IPS-18a (cell line): ENCODE measurements at regions not wholly inside any gene's neighbourhood (a gene's known extent, or its start where the extent isn't known, plus 50 kb on each side); places are given as distances from the start of the nearest gene placed in this dataset.

Experiments used
- H3K27ac ChIP-seq: one replicate; pipeline ENCODE4 v1.5.1; 2013; ENCODE audit warnings: low read length
- H3K27me3 ChIP-seq: one replicate; pipeline ENCODE4 v1.6.1; 2013; ENCODE audit warnings: mild to moderate bottlenecking, low read length; ENCODE audit not compliant: control insufficient read depth, insufficient read depth
- H3K36me3 ChIP-seq: one replicate; pipeline ENCODE4 v1.6.1; 2013; ENCODE audit warnings: low read depth, low read length; ENCODE audit not compliant: control insufficient read depth
- H3K4me1 ChIP-seq: one replicate; pipeline ENCODE4 v1.6.1; 2013; ENCODE audit warnings: low read depth, low read length; ENCODE audit not compliant: control insufficient read depth
- H3K4me3 ChIP-seq: one replicate; pipeline ENCODE4 v1.5.1; 2013; ENCODE audit warnings: low read length
- H3K9ac ChIP-seq: one replicate; pipeline ENCODE4 v1.6.1; 2013; ENCODE audit warnings: mild to moderate bottlenecking, low read length, moderate library complexity
- H3K9me3 ChIP-seq: one replicate; pipeline ENCODE4 v1.6.1; 2013; ENCODE audit warnings: low read depth, low read length; ENCODE audit not compliant: control insufficient read depth

DNA sequence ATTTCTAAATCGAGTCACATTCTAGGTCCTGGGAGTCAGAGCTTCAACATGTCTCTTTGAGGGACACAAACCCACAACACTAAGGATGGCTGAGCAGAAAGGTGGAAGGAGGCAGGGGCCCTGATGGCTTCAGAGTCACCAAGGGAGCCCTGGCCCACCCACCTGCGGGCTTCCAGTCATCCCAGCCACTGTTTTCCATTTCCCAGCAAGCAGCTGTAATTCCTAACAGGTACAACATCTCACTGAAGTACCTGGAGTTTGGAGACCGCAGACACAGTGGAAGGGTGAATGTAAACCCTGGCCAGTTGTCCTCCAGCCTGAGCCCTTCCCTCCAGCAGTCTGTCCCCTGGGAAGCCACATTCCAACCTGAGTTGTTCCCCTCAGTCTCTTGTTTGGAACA is 562.8 kb downstream of the TBC1D22A start:
- no peaks in the 10 kb centered on the region for H3K36me3 ChIP-seq
- H3K9ac ChIP-seq, result no peak overlapping the region
- H3K4me3 ChIP-seq, result no peak overlapping the region
- H3K9me3 ChIP-seq, result peaks cover 71% of the 10 kb centered on the region
- H3K4me1 ChIP-seq, result no peaks in the 10 kb centered on the region
- no peak overlapping the region for H3K27ac ChIP-seq
- no peaks in the 10 kb centered on the region for H3K27me3 ChIP-seq

DNA sequence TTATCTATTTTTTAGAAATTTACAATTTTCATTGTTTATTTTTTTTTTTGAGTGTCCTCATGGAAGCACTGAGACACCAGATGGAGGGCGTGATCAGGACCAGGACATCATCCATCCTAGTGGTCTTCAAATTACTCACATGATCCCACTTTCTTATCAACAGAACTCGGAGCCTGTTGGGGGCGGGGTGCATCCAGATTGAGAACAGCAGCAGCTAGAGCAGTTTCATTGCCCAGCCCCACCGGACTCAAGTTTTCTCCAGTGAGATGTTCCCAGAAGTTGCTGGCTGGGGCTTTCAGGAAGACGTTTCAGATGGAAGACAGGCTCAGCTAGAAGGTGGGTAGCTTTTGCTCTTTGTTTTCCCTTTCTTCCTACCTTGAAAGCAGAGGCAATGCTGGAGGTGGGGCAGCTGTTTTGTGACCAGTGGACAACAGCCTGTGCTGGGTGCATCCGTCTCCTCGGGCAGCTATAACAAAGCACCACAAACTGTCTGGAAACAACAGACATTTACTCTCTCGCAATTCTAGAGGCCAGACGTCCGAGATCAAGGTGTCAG is 562.1 kb downstream of the TBC1D22A start:
- Histone ChIP-seq H3K4me3 (no peak overlapping the region), H3K9ac (no peak overlapping the region), H3K9me3 (peaks cover 68% of the 10 kb centered on the region), H3K27me3 (no peaks in the 10 kb centered on the region), H3K27ac (no peak overlapping the region), H3K4me1 (no peaks in the 10 kb centered on the region), H3K36me3 (no peaks in the 10 kb centered on the region)

- Histone ChIP-seq H3K27me3 (no peaks in the 10 kb centered on the region), H3K4me1 (no peaks in the 10 kb centered on the region), H3K9me3 (peaks cover 68% of the 10 kb centered on the region), H3K36me3 (no peaks in the 10 kb centered on the region), H3K9ac (no peak overlapping the region), H3K4me3 (no peak overlapping the region), H3K27ac (no peak overlapping the region)
Observed at GRCh38 chr22:47323518-47323917, 561.1 kb downstream of the TBC1D22A start.

DNA sequence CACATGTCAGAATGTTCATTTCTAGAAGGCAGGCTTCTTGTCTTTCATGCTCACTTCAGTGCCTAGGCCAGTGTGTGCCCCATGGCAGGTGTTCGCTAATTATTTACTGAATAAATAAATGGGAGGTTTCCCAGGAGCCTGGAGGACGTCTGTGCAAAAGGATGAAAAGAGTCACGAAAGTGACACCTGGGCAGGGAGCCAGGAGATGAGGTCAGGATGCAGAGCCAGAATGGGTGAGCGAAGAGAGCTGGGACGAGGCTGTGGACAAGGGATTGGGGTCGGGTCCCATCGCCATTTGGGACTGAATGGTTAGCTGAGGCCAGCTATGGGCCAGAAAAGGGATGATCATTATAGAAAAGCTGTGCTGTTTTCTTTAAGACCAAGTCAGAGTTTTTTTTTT is 560.4 kb downstream of the TBC1D22A start:
- no peaks in the 10 kb centered on the region for H3K4me1 ChIP-seq
- no peak overlapping the region for H3K9ac ChIP-seq
- H3K27ac ChIP-seq, result no peak overlapping the region
- no peaks in the 10 kb centered on the region for H3K27me3 ChIP-seq
- peaks cover 72% of the 10 kb centered on the region for H3K9me3 ChIP-seq
- H3K4me3 ChIP-seq, result no peak overlapping the region
- H3K36me3 ChIP-seq, result no peaks in the 10 kb centered on the region

DNA sequence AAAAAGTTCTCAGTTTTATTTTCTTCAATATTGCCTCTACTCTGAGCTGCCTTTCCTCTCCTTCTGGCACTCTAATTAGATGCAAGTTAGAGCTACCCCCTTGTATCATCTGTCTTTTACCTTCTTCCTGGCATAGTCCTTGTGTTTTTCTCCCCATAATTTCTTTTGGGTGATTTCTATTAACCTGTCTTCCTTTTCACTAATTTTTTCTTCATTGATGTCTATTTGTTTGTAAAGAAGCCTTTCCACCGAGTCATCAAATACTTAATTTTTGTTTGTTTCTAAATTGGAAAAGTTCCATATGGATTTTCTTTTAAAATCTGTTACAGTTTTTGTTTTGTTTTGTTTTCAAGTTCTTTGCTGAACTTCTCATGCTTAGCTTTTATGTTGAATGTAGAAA is 558.1 kb downstream of the TBC1D22A start:
- Histone ChIP-seq H3K9me3 (peaks cover 76% of the 10 kb centered on the region), H3K27ac (no peak overlapping the region), H3K4me3 (no peak overlapping the region), H3K27me3 (no peaks in the 10 kb centered on the region), H3K9ac (no peak overlapping the region), H3K4me1 (no peaks in the 10 kb centered on the region), H3K36me3 (no peaks in the 10 kb centered on the region)

DNA sequence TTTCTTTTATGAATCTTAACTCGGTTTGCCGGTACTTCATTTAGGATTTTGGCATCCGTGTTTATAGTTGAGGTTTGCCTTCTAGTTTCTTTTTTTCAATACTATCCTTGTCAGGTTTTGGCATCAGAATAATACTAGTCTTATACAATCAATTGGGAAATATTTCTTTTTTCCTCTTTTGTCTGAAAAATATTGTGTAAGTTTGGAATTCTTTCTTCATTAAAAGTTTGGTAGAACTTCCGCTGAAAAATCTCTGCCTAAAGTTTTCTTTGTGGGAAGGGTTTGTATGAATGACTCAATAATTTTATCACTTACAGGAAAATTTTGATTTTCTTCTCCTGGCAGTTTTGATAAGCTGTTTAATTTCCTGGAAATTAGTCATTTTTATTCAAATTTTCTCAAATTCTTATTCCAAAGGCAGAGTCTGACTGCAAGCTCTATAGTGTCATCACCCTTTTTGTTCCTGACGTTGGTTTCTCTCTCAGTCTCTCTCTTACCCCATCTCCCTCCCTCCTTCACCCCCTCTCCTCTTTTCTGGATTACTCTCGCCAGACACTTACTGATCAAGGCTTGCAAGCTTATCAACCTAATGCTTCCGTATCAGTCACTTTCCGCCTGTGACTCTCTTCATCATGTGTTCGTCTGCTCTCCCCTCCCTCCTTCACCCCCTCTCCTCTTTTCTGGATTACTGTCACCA is 555.7 kb downstream of the TBC1D22A start:
- Histone ChIP-seq H3K4me1 (no peaks in the 10 kb centered on the region), H3K36me3 (no peaks in the 10 kb centered on the region), H3K4me3 (no peak overlapping the region), H3K9me3 (peaks cover 68% of the 10 kb centered on the region), H3K27ac (no peak overlapping the region), H3K9ac (no peak overlapping the region), H3K27me3 (no peaks in the 10 kb centered on the region)

GRCh38 chr22:47315862-47316419 is 553.5 kb downstream of the TBC1D22A start:
- no peak overlapping the region for H3K4me3 ChIP-seq
- H3K27ac ChIP-seq, result no peak overlapping the region
- H3K9ac ChIP-seq, result no peak overlapping the region
- H3K9me3 ChIP-seq, result peaks cover 64% of the 10 kb centered on the region
- H3K27me3 ChIP-seq, result no peaks in the 10 kb centered on the region
- no peaks in the 10 kb centered on the region for H3K36me3 ChIP-seq
- H3K4me1 ChIP-seq, result no peaks in the 10 kb centered on the region

DNA sequence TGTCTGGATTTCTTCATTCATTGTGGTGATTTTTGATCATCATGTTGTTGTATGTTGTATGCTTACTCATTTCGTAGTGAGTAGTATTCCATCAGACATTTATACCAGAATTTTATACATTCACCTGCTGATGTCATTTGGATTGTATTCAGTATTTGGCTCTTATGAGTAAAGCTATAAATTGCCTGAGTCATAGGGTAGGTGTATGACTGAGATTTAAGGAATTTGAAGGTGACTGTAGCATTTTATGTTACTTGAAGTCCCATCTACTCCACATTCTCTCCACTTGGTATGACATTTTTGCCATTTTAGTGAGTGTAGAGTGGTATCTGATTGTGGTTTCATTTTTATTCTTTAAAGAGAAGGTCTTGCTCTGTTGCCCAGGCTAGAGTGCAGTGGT is 548.2 kb downstream of the TBC1D22A start:
- Histone ChIP-seq H3K4me1 (no peaks in the 10 kb centered on the region), H3K4me3 (no peak overlapping the region), H3K9me3 (peaks cover 68% of the 10 kb centered on the region), H3K9ac (no peak overlapping the region), H3K36me3 (no peaks in the 10 kb centered on the region), H3K27me3 (no peaks in the 10 kb centered on the region), H3K27ac (no peak overlapping the region)

- no peak overlapping the region for H3K27ac ChIP-seq
- H3K9me3 ChIP-seq, result peaks cover 67% of the 10 kb centered on the region
- no peaks in the 10 kb centered on the region for H3K36me3 ChIP-seq
- H3K4me3 ChIP-seq, result no peak overlapping the region
- no peaks in the 10 kb centered on the region for H3K27me3 ChIP-seq
- no peak overlapping the region for H3K9ac ChIP-seq
- no peaks in the 10 kb centered on the region for H3K4me1 ChIP-seq
Observed at GRCh38 chr22:47309946-47310345, 547.5 kb downstream of the TBC1D22A start.

DNA sequence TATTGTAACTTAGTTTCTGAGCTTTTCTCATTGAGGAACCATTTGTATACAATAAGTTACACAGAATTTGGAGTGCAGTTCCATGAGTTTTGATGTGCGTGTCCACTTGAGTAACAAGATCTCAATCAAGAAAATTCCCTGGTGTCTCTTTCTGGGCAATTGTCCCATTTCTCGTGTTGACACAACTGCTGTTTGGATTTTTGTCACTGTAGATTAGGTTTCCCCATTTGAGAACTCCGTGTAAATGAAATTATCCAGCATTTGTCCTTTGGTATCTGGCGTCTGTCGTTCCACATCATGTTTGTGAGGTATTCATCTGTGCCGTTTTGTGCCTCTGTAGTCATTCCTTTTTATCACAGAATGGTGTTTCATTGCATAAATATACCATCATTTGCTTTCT is 547.0 kb downstream of the TBC1D22A start:
- no peaks in the 10 kb centered on the region for H3K27me3 ChIP-seq
- no peak overlapping the region for H3K4me3 ChIP-seq
- H3K9me3 ChIP-seq, result peaks cover 67% of the 10 kb centered on the region
- no peak overlapping the region for H3K9ac ChIP-seq
- H3K27ac ChIP-seq, result no peak overlapping the region
- no peaks in the 10 kb centered on the region for H3K4me1 ChIP-seq
- H3K36me3 ChIP-seq, result no peaks in the 10 kb centered on the region

- Histone ChIP-seq H3K36me3 (no peaks in the 10 kb centered on the region), H3K27ac (no peak overlapping the region), H3K9me3 (peaks cover 67% of the 10 kb centered on the region), H3K4me1 (no peaks in the 10 kb centered on the region), H3K9ac (no peak overlapping the region), H3K27me3 (no peaks in the 10 kb centered on the region), H3K4me3 (no peak overlapping the region)
Observed at GRCh38 chr22:47308886-47309285, 546.4 kb downstream of the TBC1D22A start.

GRCh38 chr22:47307822-47308221 is 545.4 kb downstream of the TBC1D22A start:
- Histone ChIP-seq H3K36me3 (no peaks in the 10 kb centered on the region), H3K9me3 (peaks cover 73% of the 10 kb centered on the region), H3K4me1 (no peaks in the 10 kb centered on the region), H3K4me3 (no peak overlapping the region), H3K27me3 (no peaks in the 10 kb centered on the region), H3K27ac (no peak overlapping the region), H3K9ac (no peak overlapping the region)
